ENCODE measurements at regions not wholly inside any gene's neighbourhood (a gene's known extent, or its start where the extent isn't known, plus 50 kb on each side); places are given as distances from the start of the nearest gene placed in this dataset.
"Not testable (repeated sequence)": the region's sequence is repeated elsewhere in the genome, so short reads cannot be mapped to it uniquely, and the experiment has no call there.

- no peak for DNase-seq (ENCODE audit: low spot score)
Measured at GRCh38 chr5:57889558-57889957, 406.9 kb upstream of the ACTBL2 start.

GRCh38 chr5:57887851-57888621 is 405.4 kb upstream of the ACTBL2 start:
- DNase-seq (ENCODE audit: low spot score): no peak

GRCh38 chr5:57884346-57885102 is 401.9 kb upstream of the ACTBL2 start:
- no peak for DNase-seq (ENCODE audit: low spot score)

GRCh38 chr5:57880216-57880615 is 397.6 kb upstream of the ACTBL2 start:
- DNase-seq (ENCODE audit: low spot score): no peak

GRCh38 chr5:57878301-57878722 is 395.7 kb upstream of the ACTBL2 start:
- no peak for DNase-seq (ENCODE audit: low spot score)

GRCh38 chr5:57871496-57871895 is 388.9 kb upstream of the ACTBL2 start:
- no peak for DNase-seq (ENCODE audit: low spot score)

GRCh38 chr5:57870267-57870666 is 387.7 kb upstream of the ACTBL2 start:
- DNase-seq (ENCODE audit: low spot score): not testable (repeated sequence)

GRCh38 chr5:57863661-57864060 is 381.1 kb upstream of the ACTBL2 start:
- DNase-seq (ENCODE audit: low spot score): no peak

- DNase-seq (ENCODE audit: low spot score): no peak
Measured at GRCh38 chr5:57862942-57863341, 380.3 kb upstream of the ACTBL2 start.

- DNase-seq (ENCODE audit: low spot score): no peak
Measured at GRCh38 chr5:57862471-57862911, 379.9 kb upstream of the ACTBL2 start.

GRCh38 chr5:57859626-57860025 is 377.0 kb upstream of the ACTBL2 start:
- no peak for DNase-seq (ENCODE audit: low spot score)

GRCh38 chr5:57858905-57859304 is 376.3 kb upstream of the ACTBL2 start:
- no peak for DNase-seq (ENCODE audit: low spot score)

- no peak for DNase-seq (ENCODE audit: low spot score)
Measured at GRCh38 chr5:57857696-57858095, 375.1 kb upstream of the ACTBL2 start.

GRCh38 chr5:57855831-57856230 is 373.2 kb upstream of the ACTBL2 start:
- DNase-seq (ENCODE audit: low spot score): no peak

GRCh38 chr5:57853929-57854697 is 371.5 kb upstream of the ACTBL2 start:
- no peak for DNase-seq (ENCODE audit: low spot score)

- DNase-seq (ENCODE audit: low spot score): no peak
Measured at GRCh38 chr5:57850109-57850508, 367.5 kb upstream of the ACTBL2 start.

- DNase-seq (ENCODE audit: low spot score): no peak
Measured at GRCh38 chr5:57845025-57845424, 362.4 kb upstream of the ACTBL2 start.

- no peak for DNase-seq (ENCODE audit: low spot score)
Measured at GRCh38 chr5:57844410-57844809, 361.8 kb upstream of the ACTBL2 start.

GRCh38 chr5:57843059-57843367 is 360.4 kb upstream of the ACTBL2 start:
- no peak for DNase-seq (ENCODE audit: low spot score)

GRCh38 chr5:57842364-57843058 is 359.9 kb upstream of the ACTBL2 start:
- no peak for DNase-seq (ENCODE audit: low spot score)

- peak; percentile 15 for DNase-seq (ENCODE audit: low spot score)
Measured at GRCh38 chr5:57841676-57842363, 359.2 kb upstream of the ACTBL2 start.

Measured in globus pallidus (tissue), 1 donor.